ENCODE measurements at regions not wholly inside any gene's neighbourhood (a gene's known extent, or its start where the extent isn't known, plus 50 kb on each side); places are given as distances from the start of the nearest gene placed in this dataset.

GRCh38 chr5:67306965-67307607 is 110.5 kb upstream of the CD180 start:
- no peak for DNase-seq

- no peak for DNase-seq
These were observed 109.5 kb upstream of the CD180 start for GRCh38 chr5:67305913-67306710.

- no peak for DNase-seq
These were observed 108.8 kb upstream of the CD180 start for GRCh38 chr5:67305401-67305800.

GRCh38 chr5:67303356-67303755 is 106.8 kb upstream of the CD180 start:
- DNase-seq = no peak

- peak in 1 of 2 donors; percentile 32 for DNase-seq
These were observed 104.8 kb upstream of the CD180 start for GRCh38 chr5:67301285-67301903.

- no peak for DNase-seq
These were observed 103.7 kb upstream of the CD180 start for GRCh38 chr5:67300326-67300725.

- DNase-seq = peak in 1 of 2 donors; percentile 6
These were observed 102.7 kb upstream of the CD180 start for GRCh38 chr5:67299231-67299735.

GRCh38 chr5:67297802-67298532 is 101.4 kb upstream of the CD180 start:
- DNase-seq = no peak

GRCh38 chr5:67297376-67297775 is 100.8 kb upstream of the CD180 start:
- DNase-seq = no peak

- no peak for DNase-seq
These were observed 97.8 kb upstream of the CD180 start for GRCh38 chr5:67294266-67294938.

- DNase-seq = no peak
These were observed 96.6 kb upstream of the CD180 start for GRCh38 chr5:67293226-67293625.

GRCh38 chr5:67292201-67292940 is 95.8 kb upstream of the CD180 start:
- no peak for DNase-seq

- DNase-seq = no peak
These were observed 95.1 kb upstream of the CD180 start for GRCh38 chr5:67291671-67292070.

GRCh38 chr5:67291066-67291465 is 94.5 kb upstream of the CD180 start:
- DNase-seq = no peak

- no peak for DNase-seq
These were observed 94.1 kb upstream of the CD180 start for GRCh38 chr5:67290655-67291054.

GRCh38 chr5:67289763-67290521 is 93.3 kb upstream of the CD180 start:
- DNase-seq = no peak

- DNase-seq = no peak
These were observed 91.1 kb upstream of the CD180 start for GRCh38 chr5:67287510-67288268.

GRCh38 chr5:67286006-67286405 is 89.4 kb upstream of the CD180 start:
- no peak for DNase-seq

- DNase-seq = no peak
These were observed 87.4 kb upstream of the CD180 start for GRCh38 chr5:67283988-67284487.

Data from CD4-positive, alpha-beta T cell treated with Interleukin-4 for 1 hour (primary cell).